ENCODE measurements at regions not wholly inside any gene's neighbourhood (a gene's known extent, or its start where the extent isn't known, plus 50 kb on each side); places are given as distances from the start of the nearest gene placed in this dataset.
"Not testable (repeated sequence)": the region's sequence is repeated elsewhere in the genome, so short reads cannot be mapped to it uniquely, and the experiment has no call there.

GRCh38 chr2:184419744-184420143 is 178.6 kb upstream of the ZNF804A start:
- DNase-seq (ENCODE audit: low spot score) (peak; percentile 17), ATAC-seq (peak; percentile 47; the same call in 2 of the 3 replicates)
- H4K20me1 ChIP-seq (replicated peaks; ENCODE audit: insufficient read depth) = no peaks in the 10 kb centered on the region
- TF ChIP-seq REST (IDR thresholded peaks at IDR 0.05; ENCODE audit: unreplicated experiment) (no peak), CREB1 (CRISPR knock-in tag; IDR thresholded peaks at IDR 0.05; ENCODE audit: low read depth) (no peak), ZNF331 (CRISPR knock-in tag; IDR thresholded peaks at IDR 0.05; ENCODE audit: low read depth) (no peak), JUNB (IDR thresholded peaks at IDR 0.05; ENCODE audit: unreplicated experiment) (no peak), ZNF462 (CRISPR knock-in tag; IDR thresholded peaks at IDR 0.05) (no peak), CTCF (conservative IDR thresholded peaks at IDR 0.05; ENCODE audit: low read depth in 2 of 2) (no peak), EZH2 (IDR thresholded peaks at IDR 0.05; ENCODE audit: low read depth, unreplicated experiment) (no peak), NANOG (IDR thresholded peaks at IDR 0.05; ENCODE audit: borderline replicate concordance) (no peak), EZH2phosphoT487 (IDR thresholded peaks at IDR 0.05; ENCODE audit: unreplicated experiment) (no peak), POLR2AphosphoS5 (IDR thresholded peaks at IDR 0.05; ENCODE audit: low read depth) (no peak)
- no peak overlapping the region for H3K4me2 ChIP-seq
- H2AFZ ChIP-seq = no peak overlapping the region
- Mint-ChIP-seq H3K27ac (no peak overlapping the region), H3K4me3 (no peak overlapping the region), H3K27me3 (ENCODE audit: insufficient read depth, low read depth, poor library complexity) (peaks cover 2% of the 10 kb centered on the region), H3K36me3 (ENCODE audit: low read depth) (no peaks in the 10 kb centered on the region), H3K9me3 (no peaks in the 10 kb centered on the region), H3K4me1 (peaks cover 5% of the 10 kb centered on the region; the same call in 2 of the 3 replicates)
- H3K79me2 ChIP-seq (replicated peaks; ENCODE audit: insufficient read depth) = no peaks in the 10 kb centered on the region
- no peaks in the 10 kb centered on the region for H3F3A ChIP-seq (replicated peaks; ENCODE audit: low read depth)
- H3K27ac ChIP-seq (ENCODE audit: low read depth) = no peak overlapping the region
- H3K4me3 ChIP-seq = no peak overlapping the region
- no peaks in the 10 kb centered on the region for H3K4me1 ChIP-seq (ENCODE audit: insufficient read depth)
- H3K9me2 ChIP-seq (ENCODE audit: insufficient read depth) = no peaks in the 10 kb centered on the region
- no peaks in the 10 kb centered on the region for H3K36me3 ChIP-seq (ENCODE audit: insufficient read depth)
- no peaks in the 10 kb centered on the region for H3K27me3 ChIP-seq (ENCODE audit: insufficient read depth)

- not testable (repeated sequence) for H3K27ac ChIP-seq (ENCODE audit: low read depth); H3K27ac Mint-ChIP-seq; H3K4me3 ChIP-seq; H3K4me1 Mint-ChIP-seq; DNase-seq (ENCODE audit: low spot score); H3F3A ChIP-seq (replicated peaks; ENCODE audit: low read depth); H3K4me2 ChIP-seq; H3K4me3 Mint-ChIP-seq; H2AFZ ChIP-seq; ATAC-seq; H3K9me3 Mint-ChIP-seq; H3K79me2 ChIP-seq (replicated peaks; ENCODE audit: insufficient read depth); H3K36me3 ChIP-seq (ENCODE audit: insufficient read depth); H3K9me2 ChIP-seq (ENCODE audit: insufficient read depth); H3K36me3 Mint-ChIP-seq (ENCODE audit: low read depth); H4K20me1 ChIP-seq (replicated peaks; ENCODE audit: insufficient read depth); H3K4me1 ChIP-seq (ENCODE audit: insufficient read depth); H3K27me3 ChIP-seq (ENCODE audit: insufficient read depth); H3K27me3 Mint-ChIP-seq (ENCODE audit: insufficient read depth, low read depth, poor library complexity)
These were observed 176.9 kb upstream of the ZNF804A start for GRCh38 chr2:184421456-184421855.

Measured in GM23338 (cell line).